ENCODE measurements at regions not wholly inside any gene's neighbourhood (a gene's known extent, or its start where the extent isn't known, plus 50 kb on each side); places are given as distances from the start of the nearest gene placed in this dataset.
"Not testable (repeated sequence)": the region's sequence is repeated elsewhere in the genome, so short reads cannot be mapped to it uniquely, and the experiment has no call there.

DNA sequence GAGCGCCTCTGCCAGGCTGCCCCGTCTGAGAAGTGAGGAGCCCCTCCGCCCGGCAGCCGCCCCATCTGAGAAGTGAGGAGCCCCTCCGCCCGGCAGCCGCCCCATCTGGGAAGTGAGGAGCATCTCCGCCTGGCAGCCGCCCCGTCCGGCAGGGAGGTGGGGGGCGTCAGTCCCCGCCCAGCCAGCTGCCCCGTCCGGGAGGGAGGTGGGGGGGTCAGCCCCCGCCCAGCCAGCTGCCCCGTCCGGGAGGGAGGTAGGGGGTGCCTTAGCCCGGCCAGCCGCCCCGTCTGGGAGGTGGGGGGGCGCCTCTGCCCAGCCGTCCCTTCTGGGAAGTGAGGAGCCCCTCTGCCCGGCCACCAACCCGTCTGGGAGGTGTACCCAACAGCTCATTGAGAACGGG, 75.4 kb upstream of the DIO2 start:
- not testable (repeated sequence) for DNase-seq

DNA sequence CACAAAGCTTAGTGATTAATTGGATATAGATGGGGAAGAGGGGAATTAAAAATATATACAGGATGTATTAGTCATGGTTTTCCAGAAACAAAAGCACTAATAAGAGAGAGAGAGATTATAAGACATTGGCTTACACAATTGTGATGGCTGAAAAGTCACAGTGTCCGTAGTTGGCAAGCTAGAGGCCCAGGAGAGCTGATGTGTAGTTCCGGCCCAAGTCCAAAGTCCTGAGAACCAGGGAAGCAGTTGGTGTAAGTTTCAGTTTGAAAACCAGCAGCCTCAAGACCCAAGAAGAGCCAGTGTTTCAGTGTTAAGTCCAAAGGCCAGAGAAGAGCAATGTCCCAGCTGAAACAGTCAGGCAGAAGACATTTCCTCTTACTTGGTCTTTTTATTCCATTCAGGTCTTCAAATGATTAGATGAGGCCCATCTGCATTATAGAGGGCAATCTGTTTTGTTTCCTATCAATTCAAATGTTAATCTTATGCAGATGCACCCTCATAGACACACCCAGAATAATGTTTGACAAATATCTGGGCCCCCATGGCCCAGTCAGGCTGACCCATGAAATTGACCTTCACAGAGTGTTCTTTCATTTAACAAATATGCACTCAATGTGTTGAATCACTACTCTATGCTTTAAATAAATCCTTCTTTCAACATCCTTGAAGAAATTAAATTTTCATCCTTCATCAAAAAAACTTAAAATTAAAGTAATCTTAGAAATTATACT, 67.2 kb upstream of the DIO2 start:
- DNase-seq: no peak

DNA sequence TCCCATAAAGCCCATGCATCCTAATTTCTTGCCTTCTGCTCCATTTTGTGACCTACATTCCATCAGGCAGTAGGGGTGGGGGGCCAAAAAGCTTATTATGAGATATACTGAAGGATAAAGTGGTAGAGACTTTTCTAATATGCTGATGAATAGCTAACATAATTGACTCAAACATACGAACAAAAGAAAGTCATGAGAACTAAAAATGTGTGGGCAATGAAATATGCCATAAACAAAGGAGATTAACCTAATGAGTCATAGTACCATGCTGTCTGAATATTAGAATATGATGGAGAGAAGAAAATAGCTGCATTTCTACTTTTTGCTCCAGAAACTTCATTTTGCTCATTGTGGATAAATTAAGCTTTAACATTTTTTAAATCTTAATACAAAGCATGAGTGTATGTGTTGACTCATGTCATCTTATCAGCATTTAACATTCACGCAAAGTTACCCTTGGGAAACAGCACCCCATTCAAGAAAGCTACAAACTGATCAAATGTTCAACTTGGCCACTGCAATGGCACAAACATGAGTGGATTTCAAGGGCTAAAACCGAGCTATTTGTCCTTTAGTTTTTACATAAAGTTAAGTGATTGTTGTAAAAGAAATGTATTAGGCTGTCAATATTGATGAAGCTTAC, 64.0 kb upstream of the DIO2 start:
- DNase-seq: no peak

DNA sequence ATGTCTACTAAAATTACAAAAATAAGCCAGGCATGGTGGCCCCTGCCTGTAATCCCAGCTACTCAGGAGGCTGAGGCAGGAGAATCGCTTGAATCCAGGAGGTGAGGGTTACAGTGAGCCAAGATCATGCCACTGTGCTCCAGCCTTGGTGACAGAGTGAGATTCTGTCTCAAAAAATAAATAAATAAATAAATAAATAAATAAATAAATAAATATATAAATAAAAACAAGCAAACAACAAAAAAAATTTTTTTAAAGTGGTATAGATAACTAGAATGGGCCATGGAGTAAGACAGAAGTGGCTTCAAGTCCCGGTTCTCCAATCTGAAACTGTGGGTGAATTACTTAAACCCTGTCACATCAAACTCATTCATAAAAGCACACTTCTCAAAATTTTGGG, 63.0 kb upstream of the DIO2 start:
- not testable (repeated sequence) for DNase-seq

GRCh38 chr14:80271389-80271788, 60.1 kb upstream of the DIO2 start:
- no peak for DNase-seq

GRCh38 chr14:80269353-80269925, 58.1 kb upstream of the DIO2 start:
- DNase-seq: no peak

GRCh38 chr14:80266930-80267329, 55.6 kb upstream of the DIO2 start:
- no peak for DNase-seq

DNA sequence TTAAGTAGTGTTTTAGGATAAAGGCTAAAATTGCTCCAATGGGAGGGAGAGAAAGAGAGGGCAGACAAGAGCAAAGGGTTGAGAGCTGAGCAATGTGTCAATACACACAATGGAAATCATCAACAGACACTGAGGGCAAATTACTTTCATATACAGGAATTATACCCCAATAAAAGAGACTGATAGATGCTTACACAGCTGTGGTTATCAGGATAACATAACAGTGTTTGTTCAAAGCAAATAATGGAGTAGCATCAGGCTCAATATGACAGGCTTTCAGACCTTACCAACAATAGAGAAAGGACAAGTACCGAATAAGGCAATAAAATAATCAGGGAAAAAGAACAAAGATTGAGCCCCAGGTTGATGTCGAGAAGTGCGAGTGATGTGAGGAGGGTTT, 53.4 kb upstream of the DIO2 start:
- DNase-seq: no peak
